ENCODE measurements at regions not wholly inside any gene's neighbourhood (a gene's known extent, or its start where the extent isn't known, plus 50 kb on each side); places are given as distances from the start of the nearest gene placed in this dataset.

DNA sequence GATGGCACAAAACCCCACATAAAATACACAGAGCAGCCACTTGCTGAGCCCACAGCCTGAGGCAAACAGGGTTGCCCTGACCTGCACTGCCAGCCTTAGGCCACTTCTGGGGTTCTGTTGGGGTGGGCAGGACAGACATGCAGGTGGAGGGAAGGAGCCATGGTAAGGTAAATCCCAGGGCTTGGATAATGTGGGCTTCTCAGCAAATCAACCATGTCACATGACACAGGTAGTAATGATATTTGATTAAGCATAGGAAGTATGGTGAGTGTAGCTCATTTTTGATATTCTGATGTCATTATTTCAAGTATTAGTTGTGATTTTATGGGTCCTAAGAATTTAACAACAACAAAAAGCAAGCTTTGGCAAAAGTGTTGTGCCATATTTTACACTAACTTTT lies 124.6 kb downstream of the FOXA2 start:
- TF ChIP-seq, protein P1, sequence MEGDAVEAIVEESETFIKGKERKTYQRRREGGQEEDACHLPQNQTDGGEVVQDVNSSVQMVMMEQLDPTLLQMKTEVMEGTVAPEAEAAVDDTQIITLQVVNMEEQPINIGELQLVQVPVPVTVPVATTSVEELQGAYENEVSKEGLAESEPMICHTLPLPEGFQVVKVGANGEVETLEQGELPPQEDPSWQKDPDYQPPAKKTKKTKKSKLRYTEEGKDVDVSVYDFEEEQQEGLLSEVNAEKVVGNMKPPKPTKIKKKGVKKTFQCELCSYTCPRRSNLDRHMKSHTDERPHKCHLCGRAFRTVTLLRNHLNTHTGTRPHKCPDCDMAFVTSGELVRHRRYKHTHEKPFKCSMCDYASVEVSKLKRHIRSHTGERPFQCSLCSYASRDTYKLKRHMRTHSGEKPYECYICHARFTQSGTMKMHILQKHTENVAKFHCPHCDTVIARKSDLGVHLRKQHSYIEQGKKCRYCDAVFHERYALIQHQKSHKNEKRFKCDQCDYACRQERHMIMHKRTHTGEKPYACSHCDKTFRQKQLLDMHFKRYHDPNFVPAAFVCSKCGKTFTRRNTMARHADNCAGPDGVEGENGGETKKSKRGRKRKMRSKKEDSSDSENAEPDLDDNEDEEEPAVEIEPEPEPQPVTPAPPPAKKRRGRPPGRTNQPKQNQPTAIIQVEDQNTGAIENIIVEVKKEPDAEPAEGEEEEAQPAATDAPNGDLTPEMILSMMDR (optimal IDR thresholded peaks at IDR 0.05 in 1 of 3, IDR thresholded peaks at IDR 0.05 in 1 of 3, conservative IDR thresholded peaks at IDR 0.05 in 1 of 3; ENCODE audit: extremely low read depth in 1 of 3, insufficient read depth in 2 of 3, low read length in 3 of 3), result no peak
- TF ChIP-seq EZH2 (IDR thresholded peaks at IDR 0.05; ENCODE audit: low read length), result no peak
